D721Med (cell line): ENCODE measurements at regions not wholly inside any gene's neighbourhood (a gene's known extent, or its start where the extent isn't known, plus 50 kb on each side); places are given as distances from the start of the nearest gene placed in this dataset.

ENCODE experiments used
- DNase-seq: peaks from one replicate; pipeline ENCODE4 v3.0.0; 2011; ENCODE audit warnings: low spot score; ENCODE audit not compliant: insufficient read length
- FAIRE-seq: peaks from 2 replicates; lab custom pipeline; 2011; peaks lifted over from hg19 to GRCh38; lab: Jason Lieb, UNC
- TF ChIP-seq, protein P1 (sequence below): IDR thresholded peaks from 2 replicates; pipeline ENCODE4 v1.5.1; 2012; ENCODE audit warnings: mild to moderate bottlenecking, control low read depth; ENCODE audit not compliant: insufficient read depth; ENCODE audit errors: missing control alignments

DNA sequence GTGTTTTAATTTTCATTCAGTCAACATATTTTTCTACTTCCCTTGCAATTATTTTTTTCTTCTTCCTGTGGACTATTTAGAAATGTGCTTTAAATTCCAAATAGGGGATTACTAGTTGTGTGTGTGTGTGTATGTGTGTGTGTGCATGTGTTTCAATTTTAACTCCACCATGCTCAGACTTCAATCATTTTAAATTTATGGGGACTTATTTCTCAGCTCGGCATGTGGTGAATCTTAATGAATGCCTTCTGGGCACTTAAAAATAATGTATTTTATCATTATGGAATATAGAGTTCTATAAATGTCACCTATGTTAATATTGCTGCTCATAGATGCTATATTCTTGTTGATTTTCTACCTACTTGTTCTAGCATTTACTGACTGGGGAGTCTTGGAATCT, 465.6 kb upstream of the PRKX start:
- TF ChIP-seq, protein P1, sequence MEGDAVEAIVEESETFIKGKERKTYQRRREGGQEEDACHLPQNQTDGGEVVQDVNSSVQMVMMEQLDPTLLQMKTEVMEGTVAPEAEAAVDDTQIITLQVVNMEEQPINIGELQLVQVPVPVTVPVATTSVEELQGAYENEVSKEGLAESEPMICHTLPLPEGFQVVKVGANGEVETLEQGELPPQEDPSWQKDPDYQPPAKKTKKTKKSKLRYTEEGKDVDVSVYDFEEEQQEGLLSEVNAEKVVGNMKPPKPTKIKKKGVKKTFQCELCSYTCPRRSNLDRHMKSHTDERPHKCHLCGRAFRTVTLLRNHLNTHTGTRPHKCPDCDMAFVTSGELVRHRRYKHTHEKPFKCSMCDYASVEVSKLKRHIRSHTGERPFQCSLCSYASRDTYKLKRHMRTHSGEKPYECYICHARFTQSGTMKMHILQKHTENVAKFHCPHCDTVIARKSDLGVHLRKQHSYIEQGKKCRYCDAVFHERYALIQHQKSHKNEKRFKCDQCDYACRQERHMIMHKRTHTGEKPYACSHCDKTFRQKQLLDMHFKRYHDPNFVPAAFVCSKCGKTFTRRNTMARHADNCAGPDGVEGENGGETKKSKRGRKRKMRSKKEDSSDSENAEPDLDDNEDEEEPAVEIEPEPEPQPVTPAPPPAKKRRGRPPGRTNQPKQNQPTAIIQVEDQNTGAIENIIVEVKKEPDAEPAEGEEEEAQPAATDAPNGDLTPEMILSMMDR: no peak
- FAIRE-seq (no peak), DNase-seq (no peak)

DNA sequence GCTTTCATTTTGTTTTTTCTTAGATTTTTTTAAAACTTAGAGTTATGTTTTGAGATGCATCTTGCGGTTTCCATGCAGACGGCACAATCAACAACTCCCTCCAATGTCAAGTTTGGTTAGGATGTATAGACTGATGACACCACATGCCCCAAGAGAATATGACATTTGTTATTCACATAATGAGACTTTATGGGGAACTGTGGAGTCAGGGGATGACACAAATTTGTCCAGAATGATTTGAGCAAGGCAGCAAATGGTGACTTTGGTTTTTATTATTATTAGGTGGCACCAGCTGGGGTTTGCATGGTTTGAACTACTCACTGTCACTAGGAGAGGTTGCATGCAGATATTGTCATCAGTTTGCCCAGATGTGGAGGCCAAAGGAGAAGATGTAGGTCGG, 461.8 kb upstream of the PRKX start:
- DNase-seq (no peak), FAIRE-seq (no peak)
- TF ChIP-seq, protein P1: no peak

DNA sequence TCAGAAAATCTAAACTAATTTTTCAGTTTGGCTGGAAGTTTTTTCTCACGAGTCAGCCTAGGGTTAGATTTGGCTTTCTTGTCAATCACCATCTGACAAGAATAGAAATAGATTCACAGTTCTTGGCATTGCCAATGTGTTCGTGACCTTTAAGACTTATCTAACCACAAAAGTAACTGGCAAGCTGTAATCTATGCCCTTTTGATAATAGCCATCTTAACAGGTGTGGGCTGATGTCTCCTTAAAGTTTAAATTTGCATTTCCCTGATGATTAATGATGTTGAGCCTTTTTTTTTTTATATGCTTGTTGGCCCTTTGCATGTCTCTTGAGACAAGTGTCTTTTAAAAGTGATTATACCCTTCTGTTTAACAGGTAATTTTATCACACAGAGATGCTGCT, 460.3 kb upstream of the PRKX start:
- DNase-seq (no peak), FAIRE-seq (no peak)
- TF ChIP-seq, protein P1: no peak

DNA sequence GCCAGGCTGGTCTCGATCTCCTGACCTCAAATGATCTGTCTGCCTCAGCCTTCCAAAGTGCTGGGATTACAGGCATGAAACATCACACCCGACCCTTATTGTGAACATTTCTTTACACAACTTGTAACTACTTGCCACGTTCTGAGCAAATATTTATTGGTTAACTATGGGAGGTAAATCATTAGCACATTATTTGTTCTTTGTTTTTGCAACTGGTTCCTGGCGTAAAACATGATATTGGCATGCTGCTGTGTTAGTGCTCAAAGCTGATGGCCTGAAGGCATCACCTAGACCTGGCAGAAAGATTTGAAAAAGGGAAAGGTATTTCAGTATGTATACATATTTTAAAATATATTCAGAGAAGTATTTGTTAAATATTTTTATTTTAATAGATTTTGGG, 438.3 kb upstream of the PRKX start:
- TF ChIP-seq, protein P1: no peak
- DNase-seq (no peak), FAIRE-seq (no peak)

DNA sequence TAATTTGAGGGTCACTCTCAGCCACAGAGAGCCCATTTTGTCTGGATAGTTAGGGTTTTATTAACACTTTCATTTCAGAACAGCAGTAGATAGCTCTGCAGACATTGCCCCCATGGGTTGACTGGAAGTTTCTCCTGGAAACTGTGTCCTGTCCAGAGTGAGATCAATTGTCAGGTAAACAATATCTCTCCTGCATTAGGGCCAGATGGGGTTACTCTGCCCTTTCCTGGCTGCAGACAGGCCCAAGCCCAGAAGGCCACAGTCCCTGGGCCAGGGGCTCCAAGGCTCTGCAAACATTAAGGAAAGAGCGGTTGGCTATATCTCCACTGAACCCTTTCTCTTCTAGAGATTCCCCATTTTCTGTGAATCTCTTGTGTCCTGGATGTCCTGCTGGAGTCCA, 436.8 kb upstream of the PRKX start:
- DNase-seq: no peak
- TF ChIP-seq, protein P1: no peak
- no peak for FAIRE-seq

DNA sequence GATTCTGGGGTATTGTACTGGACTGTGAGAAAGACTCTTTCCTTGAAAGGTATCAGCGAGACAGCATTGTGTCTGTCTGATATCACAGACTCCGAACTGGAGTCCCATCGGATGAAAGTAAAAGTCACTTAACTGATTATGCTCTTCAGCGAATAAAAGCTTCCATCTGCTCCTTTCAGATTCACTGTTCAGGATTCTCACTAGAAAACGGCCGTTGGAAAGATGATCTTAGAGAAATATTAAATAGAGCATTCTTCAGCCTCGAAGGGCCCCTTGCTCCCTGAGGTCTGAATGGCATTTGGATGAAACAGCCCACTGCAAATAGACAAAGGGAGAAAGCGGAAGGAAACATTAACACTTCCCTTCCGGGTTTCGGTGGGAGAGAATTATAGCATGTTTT, 416.2 kb upstream of the PRKX start:
- DNase-seq: no peak
- FAIRE-seq: no peak
- TF ChIP-seq, protein P1: no peak

DNA sequence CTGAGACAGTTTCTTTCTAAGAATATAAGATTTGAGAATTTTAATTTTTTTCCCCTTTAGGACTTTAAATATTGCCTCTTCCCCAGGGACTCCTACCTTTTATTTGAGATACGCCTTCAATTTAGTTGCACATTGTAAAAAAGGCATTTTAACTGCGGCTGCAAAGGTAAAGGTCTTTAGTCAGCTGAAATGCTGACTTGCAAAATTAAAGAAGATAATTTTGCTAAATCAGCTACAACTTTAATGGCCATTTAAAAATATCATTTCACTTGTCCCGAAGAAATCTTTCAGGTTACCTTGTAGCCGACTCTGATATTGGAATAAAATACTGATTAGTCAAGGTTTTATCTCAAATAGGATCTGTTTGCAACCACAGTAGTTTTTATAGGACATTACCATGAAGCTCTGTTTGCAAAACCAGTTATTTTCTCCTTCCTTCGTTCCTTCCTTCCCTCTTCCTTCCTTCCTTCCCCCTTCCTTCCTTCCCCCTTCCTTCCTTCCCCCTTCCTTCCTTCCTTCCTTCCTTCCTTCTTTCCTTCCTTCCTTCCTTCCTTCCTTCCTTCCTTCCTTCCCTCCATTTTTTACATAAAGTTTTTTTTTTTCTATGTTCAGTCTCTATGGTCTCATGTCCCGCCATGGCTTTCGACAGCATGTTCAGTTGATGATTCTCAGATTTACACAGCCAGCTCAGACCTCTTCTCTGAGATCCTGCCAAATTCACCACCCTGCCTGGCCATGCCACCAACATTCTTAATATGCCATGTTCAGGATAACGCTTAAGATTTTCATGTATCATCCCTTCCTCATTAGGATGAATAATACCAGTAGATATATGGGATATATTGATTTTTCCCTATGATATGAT, 405.4 kb upstream of the PRKX start:
- DNase-seq (no peak), FAIRE-seq (no peak)
- TF ChIP-seq, protein P1: no peak
